ENCODE measurements at regions not wholly inside any gene's neighbourhood (a gene's known extent, or its start where the extent isn't known, plus 50 kb on each side); places are given as distances from the start of the nearest gene placed in this dataset.

DNA sequence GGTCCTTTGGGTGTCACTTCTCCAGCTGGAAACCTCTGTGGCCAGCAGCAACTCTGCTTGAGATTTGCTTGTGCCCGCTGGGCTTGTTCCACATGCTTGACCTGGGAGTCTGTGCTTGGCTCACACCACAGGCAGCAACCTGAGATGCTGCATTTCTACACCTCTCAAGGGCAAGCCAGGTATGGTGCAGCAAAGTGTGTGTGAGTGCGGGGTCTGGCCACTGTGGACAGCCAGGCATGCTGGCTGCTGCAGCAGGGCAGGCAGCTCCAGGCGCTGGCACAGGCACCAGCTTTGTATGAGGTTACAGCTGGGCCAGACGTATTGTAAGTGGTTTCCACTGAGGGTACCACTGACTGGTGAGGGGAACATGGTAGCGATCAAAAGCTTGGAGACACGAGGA lies 242.0 kb downstream of the PTGER3 start (continued):
- TF ChIP-seq, protein P1, sequence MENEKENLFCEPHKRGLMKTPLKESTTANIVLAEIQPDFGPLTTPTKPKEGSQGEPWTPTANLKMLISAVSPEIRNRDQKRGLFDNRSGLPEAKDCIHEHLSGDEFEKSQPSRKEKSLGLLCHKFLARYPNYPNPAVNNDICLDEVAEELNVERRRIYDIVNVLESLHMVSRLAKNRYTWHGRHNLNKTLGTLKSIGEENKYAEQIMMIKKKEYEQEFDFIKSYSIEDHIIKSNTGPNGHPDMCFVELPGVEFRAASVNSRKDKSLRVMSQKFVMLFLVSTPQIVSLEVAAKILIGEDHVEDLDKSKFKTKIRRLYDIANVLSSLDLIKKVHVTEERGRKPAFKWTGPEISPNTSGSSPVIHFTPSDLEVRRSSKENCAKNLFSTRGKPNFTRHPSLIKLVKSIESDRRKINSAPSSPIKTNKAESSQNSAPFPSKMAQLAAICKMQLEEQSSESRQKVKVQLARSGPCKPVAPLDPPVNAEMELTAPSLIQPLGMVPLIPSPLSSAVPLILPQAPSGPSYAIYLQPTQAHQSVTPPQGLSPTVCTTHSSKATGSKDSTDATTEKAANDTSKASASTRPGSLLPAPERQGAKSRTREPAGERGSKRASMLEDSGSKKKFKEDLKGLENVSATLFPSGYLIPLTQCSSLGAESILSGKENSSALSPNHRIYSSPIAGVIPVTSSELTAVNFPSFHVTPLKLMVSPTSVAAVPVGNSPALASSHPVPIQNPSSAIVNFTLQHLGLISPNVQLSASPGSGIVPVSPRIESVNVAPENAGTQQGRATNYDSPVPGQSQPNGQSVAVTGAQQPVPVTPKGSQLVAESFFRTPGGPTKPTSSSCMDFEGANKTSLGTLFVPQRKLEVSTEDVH (IDR thresholded peaks at IDR 0.05; ENCODE audit: low read depth, partially characterized antibody): no peak
- TF ChIP-seq DPF2 (IDR thresholded peaks at IDR 0.05) (no peak), MYC (IDR thresholded peaks at IDR 0.05; ENCODE audit: insufficient read depth, insufficient read length, insufficient replicate concordance, low read length, severe bottlenecking) (no peak), BACH1 (IDR thresholded peaks at IDR 0.05; ENCODE audit: borderline replicate concordance) (no peak), FOXK2 (IDR thresholded peaks at IDR 0.05) (no peak), MYB (IDR thresholded peaks at IDR 0.05; ENCODE audit: borderline replicate concordance, low read depth, low read length) (no peak), SUZ12 (IDR thresholded peaks at IDR 0.05; ENCODE audit: unreplicated experiment) (no peak)

DNA sequence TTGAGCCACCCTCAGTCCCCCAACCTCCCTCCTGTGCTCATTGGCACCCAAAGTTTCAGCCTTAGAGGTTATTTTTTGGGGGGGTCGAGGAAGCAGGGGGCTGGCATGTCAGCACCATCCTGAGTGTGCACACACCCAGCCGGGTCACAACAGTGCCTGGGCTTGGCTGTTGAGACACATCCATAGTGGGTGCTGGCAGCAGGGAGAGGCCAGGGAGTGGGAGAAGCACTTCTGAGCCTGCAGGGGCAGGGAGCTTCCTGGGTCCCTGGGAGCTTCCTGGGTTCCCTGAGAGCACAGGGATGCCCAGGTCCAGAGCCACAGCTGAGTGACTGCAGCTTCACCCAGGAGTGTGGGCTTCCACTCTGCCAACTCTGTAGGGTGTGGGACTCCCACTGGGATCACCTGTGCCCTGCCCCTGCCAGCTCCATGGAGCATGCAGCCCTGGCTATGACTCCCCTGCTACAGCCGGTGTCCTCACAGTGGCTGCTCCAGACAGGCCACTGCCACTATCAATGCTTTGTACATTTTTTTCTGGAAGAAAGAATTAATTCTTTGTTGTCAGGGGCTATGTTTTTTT lies 240.4 kb downstream of the PTGER3 start:
- no peaks in the 10 kb centered on the region for H4K20me1 ChIP-seq (ENCODE audit: control insufficient read depth, insufficient read depth)
- TF ChIP-seq, protein P2, sequence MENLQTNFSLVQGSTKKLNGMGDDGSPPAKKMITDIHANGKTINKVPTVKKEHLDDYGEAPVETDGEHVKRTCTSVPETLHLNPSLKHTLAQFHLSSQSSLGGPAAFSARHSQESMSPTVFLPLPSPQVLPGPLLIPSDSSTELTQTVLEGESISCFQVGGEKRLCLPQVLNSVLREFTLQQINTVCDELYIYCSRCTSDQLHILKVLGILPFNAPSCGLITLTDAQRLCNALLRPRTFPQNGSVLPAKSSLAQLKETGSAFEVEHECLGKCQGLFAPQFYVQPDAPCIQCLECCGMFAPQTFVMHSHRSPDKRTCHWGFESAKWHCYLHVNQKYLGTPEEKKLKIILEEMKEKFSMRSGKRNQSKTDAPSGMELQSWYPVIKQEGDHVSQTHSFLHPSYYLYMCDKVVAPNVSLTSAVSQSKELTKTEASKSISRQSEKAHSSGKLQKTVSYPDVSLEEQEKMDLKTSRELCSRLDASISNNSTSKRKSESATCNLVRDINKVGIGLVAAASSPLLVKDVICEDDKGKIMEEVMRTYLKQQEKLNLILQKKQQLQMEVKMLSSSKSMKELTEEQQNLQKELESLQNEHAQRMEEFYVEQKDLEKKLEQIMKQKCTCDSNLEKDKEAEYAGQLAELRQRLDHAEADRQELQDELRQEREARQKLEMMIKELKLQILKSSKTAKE (IDR thresholded peaks at IDR 0.05; ENCODE audit: low read depth, poor library complexity, severe bottlenecking): no peak
- 11% methylated on average over 3 of the region's 3 CpGs for WGBS (ENCODE audit: insufficient coverage, insufficient replicate concordance, low lambda C conversion rate, missing lambda C conversion rate)
- no peaks in the 10 kb centered on the region for H3K4me1 ChIP-seq (ENCODE audit: control insufficient read depth, insufficient read depth, low read length)
- in situ Hi-C loops (cut with MboI): no loop called here
- H2AFZ ChIP-seq (ENCODE audit: control insufficient read depth, low read depth, low read length): no peak overlapping the region
- BruUV-seq (replicated peaks): no TSS peak
- DNase-seq (ENCODE audit: low read depth, low spot score) (no peak), ATAC-seq (no peak), FAIRE-seq (no peak)
- H3K27me3 ChIP-seq (replicated peaks in 1 of 2; ENCODE audit: control insufficient read depth in 2 of 2, insufficient read depth in 2 of 2, low read length in 1 of 2): no peaks in the 10 kb centered on the region
- intact Hi-C loops (cut with micrococcal nuclease; ENCODE audit: unreplicated experiment): no loop called here
- ChIA-PET SMC1A (ENCODE audit: uncharacterized antibody, unreplicated experiment) (no interaction called here), RAD21 (ENCODE audit: unreplicated experiment) (no interaction called here), CTCF (no interaction called here), POLR2A (no interaction called here)
- H3K27ac ChIP-seq (ENCODE audit: control insufficient read depth, insufficient read depth): no peak overlapping the region
- H3K79me2 ChIP-seq (ENCODE audit: control insufficient read depth, insufficient read depth, low read length): no peaks in the 10 kb centered on the region
- no peaks in the 10 kb centered on the region for H3K36me3 ChIP-seq (ENCODE audit: control insufficient read depth in 2 of 2, insufficient read depth in 2 of 2, low read length in 1 of 2)
- H3K4me2 ChIP-seq (ENCODE audit: control insufficient read depth, insufficient read depth): no peak overlapping the region
- no peak overlapping the region for H3K9ac ChIP-seq (ENCODE audit: control insufficient read depth, insufficient read depth, low read length)
- no peak overlapping the region for H3K4me3 ChIP-seq
- H3K9me3 ChIP-seq (replicated peaks; ENCODE audit: control insufficient read depth, insufficient read depth, low read length): no peaks in the 10 kb centered on the region

Measured in GM12878 (cell line).